ENCODE measurements at regions not wholly inside any gene's neighbourhood (a gene's known extent, or its start where the extent isn't known, plus 50 kb on each side); places are given as distances from the start of the nearest gene placed in this dataset.

DNA sequence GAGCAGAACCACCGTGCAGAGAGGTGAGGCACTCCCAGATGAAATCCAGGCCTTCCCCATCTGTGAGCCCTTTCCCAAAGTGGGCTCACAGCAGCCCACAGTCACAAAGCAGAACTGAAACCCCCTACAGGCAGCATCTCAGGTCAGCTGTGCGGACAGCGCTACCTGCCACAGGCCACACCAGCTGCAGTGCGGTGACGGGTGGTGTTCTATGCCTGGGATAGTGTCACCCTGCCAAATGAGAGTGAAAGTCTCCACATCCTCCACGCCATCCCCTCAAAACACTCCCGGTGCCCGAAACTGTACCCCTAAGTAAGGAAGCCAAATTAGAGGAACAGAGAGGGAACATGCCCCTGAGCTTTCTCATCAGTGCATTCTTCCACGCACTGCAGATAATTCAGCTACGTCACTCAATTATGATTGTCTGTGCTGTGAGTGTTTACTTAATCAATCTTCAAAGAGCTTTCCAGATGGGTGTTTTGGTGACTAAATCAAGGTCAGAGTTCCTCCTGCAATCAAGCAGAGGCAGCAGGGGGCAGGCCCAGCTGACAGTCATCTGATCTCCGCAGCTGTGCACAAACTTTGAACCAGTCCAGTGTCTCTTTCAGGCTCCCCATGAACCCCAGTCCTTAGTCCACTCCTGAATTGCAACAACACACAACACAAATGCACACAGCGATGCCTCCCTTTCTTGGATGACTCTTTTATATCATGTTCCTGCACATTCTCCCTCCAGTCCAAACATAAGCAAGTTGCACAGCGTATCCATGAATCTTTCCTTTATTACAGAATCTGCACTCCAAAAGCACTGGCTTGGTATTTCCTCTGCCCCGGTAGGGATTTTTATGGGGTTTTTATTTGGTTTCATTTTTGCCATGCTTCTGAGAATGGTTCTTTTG is 150.0 kb downstream of the TOMM20 start:
- TF ChIP-seq CTCF (IDR thresholded peaks at IDR 0.05) = peak; percentile 9
- no peak for TF ChIP-seq EZH2 (IDR thresholded peaks at IDR 0.05)

Measured in neural progenitor cell (in vitro differentiated cells).